HG02610 (cell line): ENCODE measurements at regions not wholly inside any gene's neighbourhood (a gene's known extent, or its start where the extent isn't known, plus 50 kb on each side); places are given as distances from the start of the nearest gene placed in this dataset.

Experiments
- ATAC-seq: cut with Tn5 transposase; IDR thresholded peaks from one replicate; pipeline ENCODE4 v1.9.1; 2021; ENCODE audit warnings: mild to moderate bottlenecking, moderate library complexity; ENCODE audit not compliant: unreplicated experiment

DNA sequence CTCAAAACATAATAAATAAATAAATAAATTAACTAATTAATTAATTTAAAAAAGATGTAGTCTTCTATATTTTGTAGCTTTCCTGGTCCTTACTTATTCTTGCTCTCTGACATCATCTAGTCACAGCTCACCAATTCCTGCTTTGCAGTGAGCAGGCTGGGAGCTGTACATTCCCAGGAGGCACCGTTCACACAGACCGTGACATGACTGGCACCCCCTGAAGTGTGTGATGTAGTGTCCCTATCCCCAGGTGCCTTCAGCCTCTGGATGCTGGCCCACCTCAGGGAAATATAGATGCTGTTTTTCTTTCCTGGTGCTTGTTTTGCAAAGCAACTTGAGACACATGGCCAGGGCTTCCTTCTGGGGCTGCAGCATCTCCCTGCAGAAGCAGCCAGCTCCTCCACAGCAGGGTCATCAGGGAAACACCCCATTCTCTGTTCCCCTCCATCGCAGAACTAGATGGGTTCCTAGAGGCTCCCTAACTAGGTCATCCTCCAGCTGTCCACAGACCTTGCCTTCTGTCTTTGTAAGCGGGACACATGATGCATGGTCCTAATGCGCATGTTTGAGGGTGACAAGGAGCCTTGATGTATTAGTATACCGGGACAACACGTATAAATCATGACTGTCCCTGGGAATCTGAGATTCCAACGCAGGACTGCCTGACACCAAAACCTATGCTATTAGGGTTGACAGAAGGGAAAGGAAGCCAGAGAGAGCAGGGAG lies 76.4 kb downstream of the RHOB start:
- no peak for ATAC-seq

DNA sequence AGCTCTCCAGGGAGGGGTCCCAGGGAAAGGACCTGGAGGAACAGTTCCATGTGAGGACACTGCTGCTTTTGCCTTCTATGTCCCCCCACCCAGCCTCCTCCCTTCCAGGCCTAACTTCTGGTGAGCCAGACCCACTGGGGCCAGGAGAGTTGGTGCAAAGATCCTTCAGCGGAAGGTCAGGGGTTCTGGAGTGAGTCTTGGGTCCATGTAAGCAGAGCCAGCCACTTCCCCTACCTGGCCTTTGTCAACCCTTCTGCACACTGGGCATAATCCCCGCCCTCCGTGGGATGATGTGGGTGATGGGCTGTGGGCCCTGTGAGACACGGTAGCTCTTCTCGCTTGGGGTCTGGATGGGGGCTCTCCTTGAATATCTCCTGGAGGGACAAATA lies 76.9 kb downstream of the RHOB start:
- no peak for ATAC-seq

- peak; percentile 69 for ATAC-seq
Measured at GRCh38 chr2:20524412-20525040, 77.7 kb downstream of the RHOB start.

- peak; percentile 93 for ATAC-seq
Measured at GRCh38 chr2:20525041-20526035, 78.5 kb downstream of the RHOB start.

- ATAC-seq, result no peak
Measured at GRCh38 chr2:20526160-20526559, 79.3 kb downstream of the RHOB start.

DNA sequence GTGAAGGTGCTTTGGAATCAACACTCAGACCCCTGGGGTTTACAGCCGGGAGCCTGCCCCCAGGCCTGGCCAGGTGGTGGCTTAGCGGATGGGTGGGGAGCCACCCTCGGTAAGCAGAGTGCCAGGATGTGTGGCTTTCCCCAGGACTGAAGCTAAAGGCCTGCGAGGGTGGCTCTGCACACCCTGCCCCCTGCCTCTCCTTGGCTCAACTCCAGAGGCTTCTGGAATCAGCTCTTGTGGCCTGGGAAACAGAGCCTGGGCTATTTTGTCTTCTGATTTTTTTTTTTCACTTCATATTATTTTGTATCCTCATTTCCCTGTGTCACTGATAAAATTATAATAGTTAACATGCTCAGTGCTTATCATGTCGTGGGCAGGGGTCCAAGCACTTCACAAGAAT lies 79.8 kb downstream of the RHOB start:
- ATAC-seq, result no peak

- ATAC-seq, result no peak
Measured at GRCh38 chr2:20528713-20529112, 81.8 kb downstream of the RHOB start.

GRCh38 chr2:20530520-20530919 lies 83.6 kb downstream of the RHOB start:
- no peak for ATAC-seq

DNA sequence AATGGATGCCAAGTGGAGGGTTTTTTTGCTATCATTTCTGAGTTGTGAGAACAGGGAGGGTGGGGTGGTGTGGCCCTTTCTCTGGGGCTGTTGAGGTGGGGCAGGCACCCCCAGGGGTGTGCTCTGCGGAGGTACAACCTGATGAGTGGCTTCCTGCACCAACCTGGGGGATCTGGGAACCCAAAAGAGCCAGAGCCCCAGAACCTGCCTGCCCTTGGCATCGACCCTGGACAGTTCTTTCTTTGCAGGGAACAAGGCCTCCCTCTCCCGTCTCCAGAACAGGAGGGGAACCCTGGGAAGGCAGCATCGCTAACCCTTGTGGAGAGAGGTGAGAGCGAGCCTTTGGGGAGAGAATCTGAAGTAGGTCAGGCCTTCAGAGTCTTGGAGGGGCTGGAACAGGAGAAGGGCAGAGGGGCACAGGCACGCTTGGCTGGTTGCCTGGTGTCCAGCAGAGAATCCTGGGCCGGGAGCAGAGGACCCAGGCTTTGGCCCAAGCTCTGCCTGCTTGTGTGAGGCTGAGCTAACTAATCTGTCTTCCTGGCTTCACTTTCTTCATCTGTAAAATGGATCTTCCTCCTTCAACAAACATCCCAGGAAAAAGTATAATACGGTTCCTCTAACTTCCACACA lies 84.9 kb downstream of the RHOB start:
- no peak for ATAC-seq

GRCh38 chr2:20532634-20533437 lies 86.0 kb downstream of the RHOB start:
- ATAC-seq, result no peak

- ATAC-seq, result no peak
Measured at GRCh38 chr2:20533993-20534622, 87.2 kb downstream of the RHOB start.

- ATAC-seq, result no peak
Measured at GRCh38 chr2:20534913-20535801, 88.3 kb downstream of the RHOB start.

- ATAC-seq, result no peak
Measured at GRCh38 chr2:20536619-20537422, 89.9 kb downstream of the RHOB start.

DNA sequence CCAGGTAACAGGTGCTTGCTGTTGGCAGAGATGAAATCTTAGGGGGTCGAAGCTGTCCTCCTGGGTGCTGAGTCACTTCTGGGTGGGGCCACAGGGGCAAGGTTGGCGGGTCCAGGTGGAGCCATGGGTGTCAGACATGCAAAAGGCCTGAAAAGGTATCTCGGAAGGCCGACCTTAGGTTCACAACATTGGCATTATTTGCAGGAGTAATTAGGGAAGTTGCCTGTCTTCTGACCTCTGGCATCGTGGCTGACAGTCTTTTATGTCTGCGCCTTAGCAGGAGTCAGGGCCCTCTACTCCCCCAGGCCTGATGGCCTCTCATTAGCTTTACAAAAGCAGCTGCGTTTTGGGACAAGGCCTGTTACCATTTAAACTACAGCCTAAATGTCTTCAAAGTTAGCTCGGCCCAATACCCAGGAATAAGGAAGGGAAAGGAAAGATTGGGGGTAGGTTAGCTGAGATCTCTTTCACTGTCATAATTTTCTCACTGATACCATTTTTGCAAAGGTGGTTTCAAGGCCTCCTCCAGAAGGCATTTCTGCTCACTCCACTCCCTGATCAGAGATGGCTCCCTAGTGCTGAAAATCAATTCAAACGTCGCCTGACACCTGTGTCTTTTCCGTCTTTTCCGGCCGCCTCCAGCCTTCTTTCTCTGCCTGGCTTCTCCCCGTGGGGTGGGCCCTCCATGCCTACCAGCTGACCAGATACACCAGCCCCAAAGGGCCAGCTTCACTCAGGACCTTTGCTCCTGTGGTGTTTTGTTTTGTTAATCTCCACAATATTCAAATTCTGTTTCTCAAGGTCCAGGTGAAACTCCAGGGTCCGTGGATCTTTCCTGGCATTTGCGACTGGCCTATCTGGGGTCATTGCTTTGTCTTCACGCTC lies 90.8 kb downstream of the RHOB start:
- ATAC-seq, result no peak

DNA sequence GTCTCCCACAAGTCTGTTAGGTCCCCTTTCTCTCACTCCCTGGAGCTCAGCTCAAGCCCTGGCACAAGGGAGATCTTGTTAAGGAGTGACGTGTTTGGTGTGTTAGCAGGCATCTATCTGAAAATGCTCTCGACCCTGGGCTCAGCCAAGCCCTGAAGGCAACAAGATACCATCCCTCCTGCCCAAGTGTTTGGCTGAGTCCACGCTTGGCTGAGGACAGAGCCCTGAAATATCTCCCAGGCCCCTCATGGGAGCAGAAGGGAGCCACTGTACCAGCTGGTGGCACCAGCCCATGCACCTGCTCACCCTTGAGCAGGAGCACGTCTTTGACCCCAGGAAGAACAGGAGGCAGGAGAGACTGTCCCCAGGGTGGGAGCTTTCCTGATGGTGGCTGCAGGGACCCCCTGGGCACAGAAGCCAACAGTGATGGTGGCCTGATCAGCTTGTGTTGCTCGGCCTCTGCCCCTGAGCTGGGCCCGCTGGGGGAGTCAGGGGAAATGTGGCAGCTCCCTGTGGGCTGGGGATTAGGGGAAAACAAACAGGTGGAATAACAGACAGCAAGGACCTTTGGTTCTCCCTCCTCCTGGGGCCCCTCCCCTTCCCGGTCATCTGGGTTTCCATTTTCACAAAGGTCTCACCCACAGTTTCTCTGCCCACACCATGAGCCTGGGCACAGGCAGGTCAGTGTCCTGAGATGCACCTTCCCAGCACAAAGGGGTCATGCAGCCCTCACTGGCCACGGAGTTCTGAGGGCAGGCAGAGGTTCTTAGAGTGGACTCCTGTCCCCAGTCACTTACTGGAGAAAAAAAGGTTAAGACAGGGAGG lies 91.6 kb downstream of the RHOB start:
- ATAC-seq, result no peak

GRCh38 chr2:20539133-20539719 lies 92.4 kb downstream of the RHOB start:
- no peak for ATAC-seq
